Mucosa of rectum (tissue), 2 donors: ENCODE measurements at regions not wholly inside any gene's neighbourhood (a gene's known extent, or its start where the extent isn't known, plus 50 kb on each side); places are given as distances from the start of the nearest gene placed in this dataset.

Source experiments
- H3K27ac ChIP-seq, 2 donors: one replicate each; pipeline ENCODE4 v1.7.0; 2013; ENCODE audit warnings: inconsistent platforms in 2 of 2, low read depth in 2 of 2, low read length in 2 of 2
- H3K27me3 ChIP-seq, 2 donors: one replicate each; pipeline ENCODE4 v1.7.0; 2013; ENCODE audit warnings: low read length in 2 of 2; ENCODE audit not compliant: control insufficient read depth in 2 of 2, insufficient read depth in 2 of 2
- H3K36me3 ChIP-seq, 2 donors: one replicate each; pipeline ENCODE4 v1.7.0; 2013; ENCODE audit warnings: low read length in 2 of 2; ENCODE audit not compliant: control insufficient read depth in 2 of 2, insufficient read depth in 2 of 2
- H3K4me1 ChIP-seq, 2 donors: one replicate each; pipeline ENCODE4 v1.7.0; 2013; ENCODE audit warnings: low read length in 2 of 2, mild to moderate bottlenecking in 1 of 2; ENCODE audit not compliant: control insufficient read depth in 2 of 2, insufficient read depth in 2 of 2
- H3K4me3 ChIP-seq, 2 donors: one replicate each; pipeline ENCODE4 v1.7.0; 2013; ENCODE audit warnings: low read length in 2 of 2
- H3K9ac ChIP-seq, 2 donors: one replicate each; pipeline ENCODE4 v1.7.0; 2013; ENCODE audit warnings: low read length in 2 of 2, low read depth in 1 of 2, mild to moderate bottlenecking in 1 of 2
- H3K9me3 ChIP-seq, 2 donors: one replicate each; pipeline ENCODE4 v1.7.0; 2013; ENCODE audit warnings: low read length in 2 of 2; ENCODE audit not compliant: control insufficient read depth in 2 of 2
- donor health status: healthy.
- donor health status: Normal muscosa, but diverticular disease.

DNA sequence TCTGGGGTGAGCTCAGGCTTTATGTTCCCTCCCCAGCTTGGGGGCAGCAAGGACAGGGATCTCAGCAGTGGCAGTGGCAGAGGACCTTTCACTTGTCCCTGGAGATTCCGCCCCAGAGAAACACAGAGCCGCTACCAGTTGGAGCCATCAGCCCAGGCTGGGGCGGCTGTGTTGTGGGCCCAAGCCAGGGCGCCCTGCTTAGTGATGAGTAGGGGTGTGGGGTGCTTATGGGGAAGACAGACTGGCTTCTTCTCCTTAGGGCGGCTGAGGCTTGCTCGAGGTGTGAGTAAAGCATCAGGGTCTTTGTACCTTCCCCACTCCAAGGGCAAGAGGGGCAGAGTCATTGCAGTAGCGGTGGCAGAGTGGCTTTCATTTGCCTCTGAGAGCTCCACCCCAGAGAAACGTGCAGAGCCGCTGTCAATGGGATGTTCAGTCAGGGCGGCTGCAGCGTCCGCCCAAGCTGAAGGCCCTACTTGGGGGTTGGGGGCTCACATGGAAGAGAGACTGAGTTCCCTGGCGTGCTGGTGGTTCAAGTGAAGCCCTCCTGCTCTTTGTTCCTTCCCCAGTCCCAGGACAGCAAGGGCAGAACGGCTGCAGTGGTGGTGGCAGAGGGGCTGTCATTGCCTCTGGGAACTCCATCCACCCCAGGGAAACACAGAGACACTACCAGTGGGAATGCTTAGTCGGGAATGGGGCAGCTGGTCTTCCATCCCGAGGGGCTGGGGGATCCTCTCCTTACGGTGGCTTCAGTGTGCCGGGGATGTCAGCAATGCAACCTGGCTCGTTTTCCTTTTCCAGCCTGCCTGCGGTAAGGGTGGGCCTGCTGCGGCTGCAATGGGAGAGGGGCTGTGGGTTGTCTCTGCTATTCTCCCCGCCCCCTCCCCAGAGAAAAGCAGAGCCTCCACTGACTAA is 2142.5 kb upstream of the TENM3 start:
- H3K9me3 ChIP-seq, result no peaks in the 10 kb centered on the region
- no peak overlapping the region for H3K9ac ChIP-seq
- H3K4me1 ChIP-seq, result no peaks in the 10 kb centered on the region
- H3K36me3 ChIP-seq, result no peaks in the 10 kb centered on the region
- no peak overlapping the region for H3K27ac ChIP-seq
- H3K27me3 ChIP-seq, result no peaks in the 10 kb centered on the region
- no peak overlapping the region for H3K4me3 ChIP-seq

DNA sequence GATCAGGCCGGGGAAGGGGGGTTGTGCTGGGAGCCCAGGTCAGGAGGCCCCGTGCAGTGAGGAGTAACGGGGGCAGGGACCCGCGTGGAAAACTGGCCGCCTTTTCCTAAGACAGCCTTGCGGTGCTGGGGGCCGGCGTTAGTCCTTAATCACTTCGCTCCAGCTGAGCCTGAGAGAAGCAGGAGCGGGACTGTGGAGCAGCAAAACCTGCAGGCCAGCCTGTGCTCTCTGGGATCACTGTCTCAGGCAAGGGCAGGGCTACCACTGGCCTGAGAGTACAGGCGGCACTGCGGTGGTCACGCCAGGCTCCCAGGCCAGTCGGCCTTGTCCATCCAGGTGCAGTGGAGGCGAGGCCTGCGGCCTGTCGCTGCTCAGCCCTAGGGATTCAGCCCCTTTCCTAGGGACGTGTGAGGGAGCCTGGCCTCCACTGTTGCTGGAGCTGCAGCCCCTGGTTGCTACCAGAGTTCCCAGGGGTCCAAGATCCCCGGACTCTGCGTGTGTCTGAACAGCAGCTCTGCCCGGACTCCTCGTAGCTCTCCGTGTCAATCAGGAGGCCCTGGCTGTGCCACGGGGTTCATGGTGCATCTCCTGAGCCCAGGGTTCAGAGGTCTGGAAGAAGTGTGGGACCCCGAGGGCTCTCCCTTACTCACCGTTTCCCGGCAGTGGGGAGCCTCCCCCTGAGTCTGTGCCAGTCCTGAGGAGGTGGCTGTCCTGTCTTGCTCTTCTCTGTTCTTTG is 2141.7 kb upstream of the TENM3 start:
- H3K36me3 ChIP-seq, result no peaks in the 10 kb centered on the region
- H3K27me3 ChIP-seq, result no peaks in the 10 kb centered on the region
- no peak overlapping the region for H3K9ac ChIP-seq
- H3K27ac ChIP-seq, result no peak overlapping the region
- no peaks in the 10 kb centered on the region for H3K9me3 ChIP-seq
- no peak overlapping the region for H3K4me3 ChIP-seq
- H3K4me1 ChIP-seq, result no peaks in the 10 kb centered on the region

DNA sequence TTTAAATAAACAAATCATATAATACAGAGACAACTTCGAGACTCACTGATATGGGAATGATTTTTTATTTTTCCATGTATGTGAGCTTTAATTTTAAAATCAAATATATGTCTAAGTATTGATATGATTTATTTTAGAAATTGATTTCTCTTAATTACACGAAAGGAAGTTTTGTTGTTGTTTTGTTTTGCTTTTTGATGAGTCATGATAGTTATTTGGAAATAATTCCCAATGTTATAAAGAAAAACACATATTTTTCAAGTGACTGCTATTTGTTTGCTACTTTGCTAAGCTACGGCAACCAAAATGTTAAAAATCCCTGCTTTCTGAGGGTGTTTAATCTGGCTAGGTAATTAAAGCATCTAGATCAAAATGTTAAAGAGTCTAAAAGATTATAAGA is 2139.4 kb upstream of the TENM3 start:
- Histone ChIP-seq H3K27me3 (no peaks in the 10 kb centered on the region), H3K9ac (no peak overlapping the region), H3K4me1 (no peaks in the 10 kb centered on the region), H3K4me3 (no peak overlapping the region), H3K36me3 (no peaks in the 10 kb centered on the region), H3K27ac (no peak overlapping the region), H3K9me3 (no peaks in the 10 kb centered on the region)

DNA sequence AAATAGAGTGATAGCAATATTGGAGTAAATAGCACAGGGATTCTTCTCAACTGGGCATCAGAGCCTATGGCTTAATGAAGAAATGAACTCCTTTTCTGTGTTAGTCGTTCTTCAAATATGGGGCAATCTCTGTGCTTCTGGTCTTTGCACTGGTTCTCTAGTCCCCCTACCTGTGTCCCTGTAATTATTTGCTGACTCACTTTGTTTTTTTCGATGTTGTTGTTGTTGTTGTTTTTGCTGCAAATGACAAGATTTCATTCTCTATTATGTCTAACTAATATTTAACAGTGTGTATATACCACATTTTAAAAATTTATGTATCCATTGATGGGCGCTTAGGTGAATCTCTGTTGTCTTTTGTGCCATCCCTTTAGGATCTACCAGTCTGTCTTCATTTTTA is 2137.8 kb upstream of the TENM3 start:
- H3K9ac ChIP-seq, result no peak overlapping the region
- no peak overlapping the region for H3K4me3 ChIP-seq
- no peaks in the 10 kb centered on the region for H3K27me3 ChIP-seq
- no peak overlapping the region for H3K27ac ChIP-seq
- no peaks in the 10 kb centered on the region for H3K36me3 ChIP-seq
- no peaks in the 10 kb centered on the region for H3K4me1 ChIP-seq
- no peaks in the 10 kb centered on the region for H3K9me3 ChIP-seq

DNA sequence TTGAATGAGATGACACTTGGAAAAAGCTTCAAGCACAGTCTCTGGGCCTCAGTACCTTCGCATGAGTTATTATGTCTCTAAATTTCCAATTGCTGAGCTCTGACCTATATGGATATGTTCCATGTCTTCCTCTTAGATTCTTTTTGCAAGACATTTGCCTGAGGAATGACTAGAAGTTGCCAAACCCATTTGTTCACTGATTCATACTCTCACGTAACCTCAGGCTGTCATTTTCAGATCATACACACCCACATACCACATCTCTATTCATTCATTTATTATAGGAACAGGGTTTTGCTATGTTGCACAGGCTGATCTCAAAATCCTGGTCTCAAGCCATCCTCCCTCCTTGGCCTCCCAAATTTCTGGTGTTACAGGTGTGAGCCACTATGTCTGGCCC is 2137.1 kb upstream of the TENM3 start:
- Histone ChIP-seq H3K27ac (no peak overlapping the region), H3K4me3 (no peak overlapping the region), H3K9ac (no peak overlapping the region), H3K9me3 (no peaks in the 10 kb centered on the region), H3K4me1 (no peaks in the 10 kb centered on the region), H3K27me3 (no peaks in the 10 kb centered on the region), H3K36me3 (no peaks in the 10 kb centered on the region)

DNA sequence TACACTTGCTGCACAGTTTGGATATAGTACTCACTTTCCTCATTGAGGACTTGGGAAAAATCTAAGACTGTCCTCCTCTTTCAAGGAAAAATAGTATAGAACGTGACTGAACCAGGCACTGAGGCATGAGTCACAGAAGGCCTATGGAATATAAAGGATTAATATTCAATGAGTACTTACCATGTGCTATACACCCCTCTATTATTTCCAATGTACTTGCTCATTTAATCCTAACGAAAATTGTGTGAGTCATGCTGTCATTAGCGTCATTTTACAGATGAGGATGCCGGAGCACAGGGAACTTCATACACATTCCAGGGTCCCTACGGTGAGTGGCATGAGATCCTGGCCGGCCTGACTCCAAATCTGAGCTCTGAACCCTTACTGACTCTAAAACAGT is 2136.2 kb upstream of the TENM3 start:
- Histone ChIP-seq H3K9me3 (no peaks in the 10 kb centered on the region), H3K27ac (no peak overlapping the region), H3K4me3 (no peak overlapping the region), H3K36me3 (no peaks in the 10 kb centered on the region), H3K9ac (no peak overlapping the region), H3K27me3 (no peaks in the 10 kb centered on the region), H3K4me1 (no peaks in the 10 kb centered on the region)

GRCh38 chr4:180116840-180117239 is 2126.4 kb upstream of the TENM3 start:
- H3K9me3 ChIP-seq, result no peaks in the 10 kb centered on the region
- no peaks in the 10 kb centered on the region for H3K4me1 ChIP-seq
- no peaks in the 10 kb centered on the region for H3K36me3 ChIP-seq
- H3K4me3 ChIP-seq, result no peak overlapping the region
- no peak overlapping the region for H3K27ac ChIP-seq
- no peaks in the 10 kb centered on the region for H3K27me3 ChIP-seq
- H3K9ac ChIP-seq, result no peak overlapping the region

GRCh38 chr4:180120068-180120467 is 2123.1 kb upstream of the TENM3 start:
- H3K27me3 ChIP-seq, result no peaks in the 10 kb centered on the region

GRCh38 chr4:180134091-180134866 is 2108.9 kb upstream of the TENM3 start:
- no peaks in the 10 kb centered on the region for H3K4me1 ChIP-seq
- H3K27me3 ChIP-seq, result no peaks in the 10 kb centered on the region
- peak overlapping the region in 1 of 2 donors; percentile 26 for H3K9ac ChIP-seq
- no peaks in the 10 kb centered on the region for H3K36me3 ChIP-seq
- H3K4me3 ChIP-seq, result peak overlapping the region; percentile 36 to 74
- H3K9me3 ChIP-seq, result no peaks in the 10 kb centered on the region
- H3K27ac ChIP-seq, result no peak overlapping the region

More at GRCh38 chr4:180120068-180120467, 2123.1 kb upstream of the TENM3 start:
- H3K36me3 ChIP-seq, result no peaks in the 10 kb centered on the region
- H3K27ac ChIP-seq, result no peak overlapping the region
- H3K9me3 ChIP-seq, result no peaks in the 10 kb centered on the region
- H3K4me3 ChIP-seq, result no peak overlapping the region
- no peak overlapping the region for H3K9ac ChIP-seq
- H3K4me1 ChIP-seq, result no peaks in the 10 kb centered on the region

DNA sequence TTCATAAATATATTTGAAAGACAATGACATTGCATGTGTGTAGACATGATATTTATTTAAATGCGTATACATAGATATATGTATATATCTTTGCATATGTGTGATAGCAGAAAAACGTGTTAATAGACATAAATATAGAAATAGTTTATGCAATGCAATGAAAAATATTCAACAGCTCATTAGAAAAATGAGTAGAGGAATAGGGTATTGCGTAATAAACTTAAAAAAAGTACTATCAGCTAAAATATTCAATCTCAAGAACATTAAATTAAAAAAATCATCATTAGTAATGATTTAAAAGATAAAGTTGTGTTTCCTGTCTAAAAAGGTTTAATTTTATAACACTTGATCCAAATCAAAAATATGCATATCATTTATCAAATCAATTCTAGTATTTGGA is 2101.5 kb upstream of the TENM3 start:
- H3K9me3 ChIP-seq, result no peaks in the 10 kb centered on the region
- no peak overlapping the region for H3K27ac ChIP-seq
- no peak overlapping the region for H3K9ac ChIP-seq
- no peaks in the 10 kb centered on the region for H3K27me3 ChIP-seq
- H3K4me3 ChIP-seq, result no peak overlapping the region
- no peaks in the 10 kb centered on the region for H3K36me3 ChIP-seq
- H3K4me1 ChIP-seq, result no peaks in the 10 kb centered on the region
